GM18520 (cell line): ENCODE measurements at regions not wholly inside any gene's neighbourhood (a gene's known extent, or its start where the extent isn't known, plus 50 kb on each side); places are given as distances from the start of the nearest gene placed in this dataset.
"Not testable (repeated sequence)": the region's sequence is repeated elsewhere in the genome, so short reads cannot be mapped to it uniquely, and the experiment has no call there.

Experiments
- ATAC-seq: cut with Tn5 transposase; IDR thresholded peaks from one replicate; pipeline ENCODE4 v1.9.1; 2021; ENCODE audit not compliant: unreplicated experiment

- no peak for ATAC-seq
Observed at GRCh38 chr14:43476822-43477221, 1030.3 kb downstream of the FSCB start.

GRCh38 chr14:43475757-43476156 is 1031.3 kb downstream of the FSCB start:
- ATAC-seq = no peak

GRCh38 chr14:43471595-43471994 is 1035.5 kb downstream of the FSCB start:
- no peak for ATAC-seq

GRCh38 chr14:43464968-43465367 is 1042.1 kb downstream of the FSCB start:
- no peak for ATAC-seq

GRCh38 chr14:43449291-43449690 is 1057.8 kb downstream of the FSCB start:
- ATAC-seq = no peak

- no peak for ATAC-seq
Observed at GRCh38 chr14:43438056-43438455, 1069.0 kb downstream of the FSCB start.

GRCh38 chr14:43418324-43418723 is 1088.8 kb downstream of the FSCB start:
- no peak for ATAC-seq

- no peak for ATAC-seq
Observed at GRCh38 chr14:43413084-43413483, 1094.0 kb downstream of the FSCB start.

GRCh38 chr14:43411841-43412240 is 1095.2 kb downstream of the FSCB start:
- no peak for ATAC-seq

GRCh38 chr14:43410631-43411030 is 1096.5 kb downstream of the FSCB start:
- no peak for ATAC-seq

GRCh38 chr14:43408472-43408871 is 1098.6 kb downstream of the FSCB start:
- no peak for ATAC-seq

GRCh38 chr14:43407706-43408105 is 1099.4 kb downstream of the FSCB start:
- no peak for ATAC-seq

GRCh38 chr14:43406931-43407330 is 1100.2 kb downstream of the FSCB start:
- ATAC-seq = no peak

- ATAC-seq = no peak
Observed at GRCh38 chr14:43399289-43399688, 1107.8 kb downstream of the FSCB start.

- ATAC-seq = not testable (repeated sequence)
Observed at GRCh38 chr14:43370565-43370896, 1136.6 kb downstream of the FSCB start.

- ATAC-seq = no peak
Observed at GRCh38 chr14:43369710-43370564, 1137.1 kb downstream of the FSCB start.

GRCh38 chr14:43362586-43362985 is 1144.5 kb downstream of the FSCB start:
- no peak for ATAC-seq

GRCh38 chr14:43361751-43362150 is 1145.3 kb downstream of the FSCB start:
- ATAC-seq = no peak

- no peak for ATAC-seq
Observed at GRCh38 chr14:43360239-43360638, 1146.8 kb downstream of the FSCB start.

- no peak for ATAC-seq
Observed at GRCh38 chr14:43359317-43359716, 1147.8 kb downstream of the FSCB start.

- ATAC-seq = no peak
Observed at GRCh38 chr14:43356979-43357545, 1150.0 kb downstream of the FSCB start.

- ATAC-seq = no peak
Observed at GRCh38 chr14:43356382-43356781, 1150.7 kb downstream of the FSCB start.

GRCh38 chr14:43341921-43342320 is 1165.2 kb downstream of the FSCB start:
- ATAC-seq = no peak
